ENCODE measurements at regions not wholly inside any gene's neighbourhood (a gene's known extent, or its start where the extent isn't known, plus 50 kb on each side); places are given as distances from the start of the nearest gene placed in this dataset.

DNA sequence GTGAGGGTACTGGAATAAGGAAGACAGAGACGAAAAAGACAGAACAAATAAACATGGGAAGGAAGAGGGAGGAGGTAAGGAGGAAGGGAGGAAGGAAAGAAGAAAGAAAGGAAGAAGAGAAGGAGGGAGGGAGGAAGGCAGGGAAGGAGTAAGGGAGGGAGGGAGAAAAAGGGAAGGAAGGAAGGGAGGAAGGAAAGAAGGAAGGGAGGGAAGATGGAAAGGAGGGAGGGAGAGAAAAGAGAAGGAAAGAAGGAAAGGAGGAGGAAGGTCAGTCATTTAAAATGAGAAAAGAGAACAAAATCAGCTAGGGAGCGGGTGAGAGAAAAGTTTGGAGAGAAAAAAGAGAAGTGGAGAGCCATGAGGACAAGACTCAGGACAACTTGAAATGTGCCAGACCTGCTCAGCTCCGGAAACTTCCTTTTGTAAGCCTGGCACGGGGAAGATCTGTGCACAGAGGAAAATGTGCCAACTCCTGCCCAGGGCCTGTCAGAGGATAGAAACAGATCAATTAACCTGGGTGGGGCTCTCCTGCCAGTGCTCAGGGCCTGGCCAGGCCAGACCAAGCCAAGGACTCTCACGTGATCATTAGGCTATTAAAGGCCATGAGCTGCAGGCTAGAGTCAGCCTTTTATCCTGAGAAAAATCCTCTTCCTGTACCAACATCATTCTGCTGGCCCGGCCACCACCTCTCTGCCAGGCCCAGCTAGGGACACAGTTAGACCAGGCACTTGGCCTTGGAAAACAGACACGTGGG is 50.1 kb upstream of the BCL6 start:
- Histone ChIP-seq H3K27me3 (ENCODE audit: insufficient read depth, low read depth, severe bottlenecking) (no peaks in the 10 kb centered on the region), H3K27ac (no peak overlapping the region), H3K9me3 (ENCODE audit: severe bottlenecking) (no peaks in the 10 kb centered on the region), H3K4me3 (ENCODE audit: low read depth, low read length) (no peak overlapping the region), H3K36me3 (no peaks in the 10 kb centered on the region)
- no peak for DNase-seq
- TF ChIP-seq CTCF (IDR thresholded peaks at IDR 0.05; ENCODE audit: low read depth, low read length), result no peak

- no peaks in the 10 kb centered on the region for H3K9me3 ChIP-seq (ENCODE audit: severe bottlenecking)
- peak overlapping the region; percentile 24 for H3K4me3 ChIP-seq (ENCODE audit: low read depth, low read length)
- no peak for TF ChIP-seq CTCF (IDR thresholded peaks at IDR 0.05; ENCODE audit: low read depth, low read length)
- DNase-seq, result no peak
- no peaks in the 10 kb centered on the region for H3K27me3 ChIP-seq (ENCODE audit: insufficient read depth, low read depth, severe bottlenecking)
- H3K27ac ChIP-seq, result peak overlapping the region; percentile 75
- no peaks in the 10 kb centered on the region for H3K36me3 ChIP-seq
These were observed 52.9 kb upstream of the BCL6 start for GRCh38 chr3:187798126-187798525.

DNA sequence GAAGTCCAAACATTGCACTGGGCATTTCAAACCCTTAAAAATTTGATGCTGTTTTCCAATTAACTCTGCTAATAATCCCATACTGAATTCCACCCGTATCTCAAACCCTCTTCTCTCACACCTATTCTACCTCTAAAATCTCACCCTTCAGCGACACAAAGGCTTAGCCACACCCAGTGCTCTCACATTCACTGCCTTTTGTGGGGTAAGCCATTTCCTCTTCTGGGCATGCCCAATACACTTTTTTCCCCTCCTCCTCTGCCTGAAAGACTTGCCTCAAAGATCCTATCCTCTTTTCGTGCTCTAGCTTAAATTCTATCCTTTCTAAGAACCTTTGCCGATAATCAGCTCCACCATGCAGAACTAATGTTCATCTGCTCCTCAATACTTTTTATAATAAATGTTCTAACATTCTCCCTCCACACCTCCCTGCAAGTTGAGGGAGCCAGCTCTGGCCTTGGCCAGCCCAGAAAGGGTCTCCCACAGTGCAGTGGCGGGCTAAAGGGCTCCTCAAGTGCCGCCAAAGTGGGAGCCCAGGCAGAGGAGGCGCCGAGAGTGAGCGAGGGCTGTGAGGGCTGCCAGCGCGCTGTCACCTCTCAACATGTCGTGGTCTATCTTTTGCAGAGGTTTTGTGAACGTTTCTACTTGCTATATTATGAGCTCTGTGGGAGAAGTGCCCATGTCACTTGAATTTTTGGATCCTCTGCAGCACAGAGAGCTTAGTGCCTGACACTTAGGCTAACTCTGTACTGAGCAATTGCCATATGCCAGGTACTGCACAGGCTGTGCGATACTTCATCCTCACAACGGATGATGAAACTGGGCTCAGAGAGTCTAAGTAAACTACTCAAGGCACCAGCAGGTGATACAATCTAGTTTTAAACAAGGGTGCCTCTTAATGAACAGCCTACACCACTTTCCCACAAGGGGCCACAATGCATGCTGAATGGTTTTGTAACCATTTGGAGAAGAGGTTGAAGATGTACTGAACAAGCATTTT is 53.6 kb upstream of the BCL6 start:
- no peak for TF ChIP-seq CTCF (IDR thresholded peaks at IDR 0.05; ENCODE audit: low read depth, low read length)
- H3K27me3 ChIP-seq (ENCODE audit: insufficient read depth, low read depth, severe bottlenecking), result no peaks in the 10 kb centered on the region
- peak; percentile 62 for DNase-seq
- peak overlapping the region; percentile 24 for H3K4me3 ChIP-seq (ENCODE audit: low read depth, low read length)
- H3K9me3 ChIP-seq (ENCODE audit: severe bottlenecking), result no peaks in the 10 kb centered on the region
- peak overlapping the region; percentile 75 for H3K27ac ChIP-seq
- no peaks in the 10 kb centered on the region for H3K36me3 ChIP-seq

GRCh38 chr3:187799942-187800641 is 54.8 kb upstream of the BCL6 start:
- no peak for DNase-seq
- Histone ChIP-seq H3K4me3 (ENCODE audit: low read depth, low read length) (no peak overlapping the region), H3K9me3 (ENCODE audit: severe bottlenecking) (no peaks in the 10 kb centered on the region), H3K27me3 (ENCODE audit: insufficient read depth, low read depth, severe bottlenecking) (no peaks in the 10 kb centered on the region), H3K27ac (no peak overlapping the region), H3K36me3 (no peaks in the 10 kb centered on the region)
- no peak for TF ChIP-seq CTCF (IDR thresholded peaks at IDR 0.05; ENCODE audit: low read depth, low read length)

- no peak for TF ChIP-seq CTCF (IDR thresholded peaks at IDR 0.05; ENCODE audit: low read depth, low read length)
- Histone ChIP-seq H3K9me3 (ENCODE audit: severe bottlenecking) (no peaks in the 10 kb centered on the region), H3K27ac (no peak overlapping the region), H3K27me3 (ENCODE audit: insufficient read depth, low read depth, severe bottlenecking) (no peaks in the 10 kb centered on the region), H3K36me3 (no peaks in the 10 kb centered on the region), H3K4me3 (ENCODE audit: low read depth, low read length) (no peak overlapping the region)
- no peak for DNase-seq
These were observed 55.9 kb upstream of the BCL6 start for GRCh38 chr3:187801152-187801551.

All from WERI-Rb-1 (cell line).